ENCODE measurements at regions not wholly inside any gene's neighbourhood (a gene's known extent, or its start where the extent isn't known, plus 50 kb on each side); places are given as distances from the start of the nearest gene placed in this dataset.

- intact Hi-C loops (cut with micrococcal nuclease; ENCODE audit: unreplicated experiment): no loop called here
- TF ChIP-seq CTCF (IDR thresholded peaks at IDR 0.05; ENCODE audit: unreplicated experiment): no peak
- peaks cover 17% of the 10 kb centered on the region for H3K4me1 Mint-ChIP-seq (ENCODE audit: low read depth, unreplicated experiment)
- DNase-seq: no peak
- H3K27me3 Mint-ChIP-seq (ENCODE audit: unreplicated experiment): peaks cover 15% of the 10 kb centered on the region
- H3K27ac Mint-ChIP-seq (ENCODE audit: unreplicated experiment): no peak overlapping the region
- H3K4me3 Mint-ChIP-seq (ENCODE audit: low read depth, unreplicated experiment): no peak overlapping the region
- no peaks in the 10 kb centered on the region for H3K36me3 Mint-ChIP-seq (ENCODE audit: insufficient read depth, unreplicated experiment)
- no peaks in the 10 kb centered on the region for H3K9me3 Mint-ChIP-seq (ENCODE audit: low read depth, unreplicated experiment)
- no TSS peak for BruUV-seq (replicated peaks)
- CTCF ChIA-PET: no interaction called here
These were observed 64.4 kb upstream of the IYD start for GRCh38 chr6:150304429-150304828.

- no peak for DNase-seq
- Mint-ChIP-seq H3K4me1 (ENCODE audit: low read depth, unreplicated experiment) (peaks cover 17% of the 10 kb centered on the region), H3K36me3 (ENCODE audit: insufficient read depth, unreplicated experiment) (no peaks in the 10 kb centered on the region), H3K27ac (ENCODE audit: unreplicated experiment) (no peak overlapping the region), H3K9me3 (ENCODE audit: low read depth, unreplicated experiment) (no peaks in the 10 kb centered on the region), H3K4me3 (ENCODE audit: low read depth, unreplicated experiment) (no peak overlapping the region), H3K27me3 (ENCODE audit: unreplicated experiment) (peaks cover 16% of the 10 kb centered on the region)
- CTCF ChIA-PET: no interaction called here
- TF ChIP-seq CTCF (IDR thresholded peaks at IDR 0.05; ENCODE audit: unreplicated experiment): no peak
- intact Hi-C loops (cut with micrococcal nuclease; ENCODE audit: unreplicated experiment): no loop called here
- no TSS peak for BruUV-seq (replicated peaks)
These were observed 62.5 kb upstream of the IYD start for GRCh38 chr6:150306290-150306689.

GRCh38 chr6:150307520-150307919 is 61.3 kb upstream of the IYD start:
- CTCF ChIA-PET: no interaction called here
- no TSS peak for BruUV-seq (replicated peaks)
- no peak for DNase-seq
- Mint-ChIP-seq H3K27ac (ENCODE audit: unreplicated experiment) (no peak overlapping the region), H3K4me1 (ENCODE audit: low read depth, unreplicated experiment) (peaks cover 5% of the 10 kb centered on the region), H3K27me3 (ENCODE audit: unreplicated experiment) (peaks cover 16% of the 10 kb centered on the region), H3K4me3 (ENCODE audit: low read depth, unreplicated experiment) (no peak overlapping the region), H3K9me3 (ENCODE audit: low read depth, unreplicated experiment) (no peaks in the 10 kb centered on the region), H3K36me3 (ENCODE audit: insufficient read depth, unreplicated experiment) (no peaks in the 10 kb centered on the region)
- intact Hi-C loops (cut with micrococcal nuclease; ENCODE audit: unreplicated experiment): no loop called here
- no peak for TF ChIP-seq CTCF (IDR thresholded peaks at IDR 0.05; ENCODE audit: unreplicated experiment)

- no peaks in the 10 kb centered on the region for H3K9me3 Mint-ChIP-seq (ENCODE audit: low read depth, unreplicated experiment)
- DNase-seq: no peak
- peaks cover 16% of the 10 kb centered on the region for H3K27me3 Mint-ChIP-seq (ENCODE audit: unreplicated experiment)
- no peak overlapping the region for H3K4me3 Mint-ChIP-seq (ENCODE audit: low read depth, unreplicated experiment)
- H3K4me1 Mint-ChIP-seq (ENCODE audit: low read depth, unreplicated experiment): no peaks in the 10 kb centered on the region
- BruUV-seq (replicated peaks): no TSS peak
- no peaks in the 10 kb centered on the region for H3K36me3 Mint-ChIP-seq (ENCODE audit: insufficient read depth, unreplicated experiment)
- CTCF ChIA-PET: interaction anchor here (0.6 kb wide), 1 partner anchor 974 kb away, joined by 3 read pairs; no protein-coding TSS in a partner anchor
- intact Hi-C loops (cut with micrococcal nuclease; ENCODE audit: unreplicated experiment): no loop called here
- H3K27ac Mint-ChIP-seq (ENCODE audit: unreplicated experiment): no peak overlapping the region
- TF ChIP-seq CTCF (IDR thresholded peaks at IDR 0.05; ENCODE audit: unreplicated experiment): no peak
These were observed 59.8 kb upstream of the IYD start for GRCh38 chr6:150308812-150309645.
